ENCODE measurements at regions not wholly inside any gene's neighbourhood (a gene's known extent, or its start where the extent isn't known, plus 50 kb on each side); places are given as distances from the start of the nearest gene placed in this dataset.

DNA sequence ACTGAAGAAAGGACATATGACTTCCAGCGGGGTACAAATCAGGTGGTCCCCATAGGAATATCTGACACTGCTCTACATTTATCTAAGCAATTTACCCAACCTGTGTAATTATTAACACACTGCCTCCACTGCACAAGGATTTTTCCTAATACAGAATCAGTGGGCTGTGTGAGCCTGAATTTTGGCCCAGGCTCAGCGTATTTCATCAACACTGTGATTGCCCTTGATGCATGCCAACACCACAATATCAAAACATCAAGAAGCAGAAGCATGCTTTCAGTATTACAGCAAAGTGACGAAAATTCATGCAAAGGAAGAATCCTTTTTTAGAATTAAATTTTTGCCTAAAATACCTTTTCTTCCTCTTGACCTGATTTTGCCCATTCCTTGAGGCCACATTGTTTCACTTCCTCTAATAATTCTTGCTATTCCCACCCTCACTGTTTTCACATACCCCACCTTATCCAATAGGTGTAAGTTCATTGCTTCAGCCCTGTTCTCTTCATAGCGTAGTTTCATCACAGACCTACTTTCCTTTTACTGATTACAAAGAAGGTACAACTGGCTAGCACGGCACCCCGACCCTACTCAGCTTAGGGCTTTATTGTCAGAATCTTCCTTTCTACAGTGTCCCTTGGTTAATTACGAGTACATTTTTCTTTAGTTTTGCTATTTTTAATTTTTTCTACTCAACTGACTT lies 83.7 kb upstream of the PTCHD4 start:
- no peak for DNase-seq
- H3K4me3 ChIP-seq (ENCODE audit: insufficient read depth, low read depth, low read length), result no peak overlapping the region
- no peaks in the 10 kb centered on the region for H3K27me3 ChIP-seq (ENCODE audit: control insufficient read depth, insufficient read depth, low read length)
- H3K36me3 ChIP-seq (replicated peaks; ENCODE audit: control insufficient read depth, insufficient read depth, low read length), result no peaks in the 10 kb centered on the region

DNA sequence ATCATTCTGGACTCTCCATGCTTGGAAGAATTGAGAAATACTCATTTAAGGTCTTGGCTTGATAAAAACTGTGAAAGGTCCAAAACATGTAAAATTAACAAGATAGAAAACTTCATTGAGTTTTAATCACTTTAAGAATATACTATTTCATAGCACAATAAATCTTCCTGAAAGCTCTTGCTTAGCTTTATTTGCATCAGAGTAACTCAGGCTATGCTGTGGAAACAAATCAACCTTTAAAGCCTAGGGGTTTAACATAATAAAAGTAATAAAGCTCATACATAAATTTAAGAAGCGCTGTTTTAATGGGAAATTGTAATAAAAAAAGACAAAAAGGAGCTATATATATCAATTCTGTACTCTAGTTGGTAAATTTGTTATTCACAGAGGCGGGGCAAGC lies 77.2 kb upstream of the PTCHD4 start:
- H3K36me3 ChIP-seq (replicated peaks; ENCODE audit: control insufficient read depth, insufficient read depth, low read length), result no peaks in the 10 kb centered on the region
- no peaks in the 10 kb centered on the region for H3K27me3 ChIP-seq (ENCODE audit: control insufficient read depth, insufficient read depth, low read length)
- no peak overlapping the region for H3K4me3 ChIP-seq (ENCODE audit: insufficient read depth, low read depth, low read length)
- no peak for DNase-seq

GRCh38 chr6:48186746-48187145 lies 75.7 kb upstream of the PTCHD4 start:
- H3K36me3 ChIP-seq (replicated peaks; ENCODE audit: control insufficient read depth, insufficient read depth, low read length), result no peaks in the 10 kb centered on the region
- H3K27me3 ChIP-seq (ENCODE audit: control insufficient read depth, insufficient read depth, low read length), result no peaks in the 10 kb centered on the region
- no peak overlapping the region for H3K4me3 ChIP-seq (ENCODE audit: insufficient read depth, low read depth, low read length)
- DNase-seq, result peak; percentile 0

DNA sequence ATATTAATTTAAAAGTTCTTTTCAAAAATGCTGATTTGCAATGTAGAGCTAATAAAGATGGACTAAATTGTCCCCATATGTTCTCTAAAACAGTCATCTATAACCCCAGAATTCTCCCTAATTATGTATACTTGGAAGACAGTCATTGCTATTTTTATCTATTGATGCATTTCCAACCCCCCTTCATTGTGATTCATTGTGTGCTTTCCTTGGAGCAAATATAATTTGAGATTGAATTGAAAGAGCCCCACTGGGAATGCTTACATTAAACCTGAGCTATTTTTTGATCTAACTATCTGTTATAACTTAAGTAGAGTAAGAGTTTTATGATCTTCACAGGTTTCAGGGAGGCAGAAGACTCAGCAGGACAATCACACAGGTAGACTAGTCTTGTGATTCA lies 73.7 kb upstream of the PTCHD4 start:
- Histone ChIP-seq H3K36me3 (replicated peaks; ENCODE audit: control insufficient read depth, insufficient read depth, low read length) (no peaks in the 10 kb centered on the region), H3K27me3 (ENCODE audit: control insufficient read depth, insufficient read depth, low read length) (no peaks in the 10 kb centered on the region), H3K4me3 (ENCODE audit: insufficient read depth, low read depth, low read length) (no peak overlapping the region)
- DNase-seq, result no peak

GRCh38 chr6:48183811-48184605 lies 73.0 kb upstream of the PTCHD4 start:
- Histone ChIP-seq H3K36me3 (replicated peaks; ENCODE audit: control insufficient read depth, insufficient read depth, low read length) (no peaks in the 10 kb centered on the region), H3K27me3 (ENCODE audit: control insufficient read depth, insufficient read depth, low read length) (no peaks in the 10 kb centered on the region), H3K4me3 (ENCODE audit: insufficient read depth, low read depth, low read length) (no peak overlapping the region)
- DNase-seq, result no peak

- no peak overlapping the region for H3K4me3 ChIP-seq (ENCODE audit: insufficient read depth, low read depth, low read length)
- H3K36me3 ChIP-seq (replicated peaks; ENCODE audit: control insufficient read depth, insufficient read depth, low read length), result no peaks in the 10 kb centered on the region
- DNase-seq, result no peak
- H3K27me3 ChIP-seq (ENCODE audit: control insufficient read depth, insufficient read depth, low read length), result no peaks in the 10 kb centered on the region
Observed at GRCh38 chr6:48183178-48183577, 72.2 kb upstream of the PTCHD4 start.

DNA sequence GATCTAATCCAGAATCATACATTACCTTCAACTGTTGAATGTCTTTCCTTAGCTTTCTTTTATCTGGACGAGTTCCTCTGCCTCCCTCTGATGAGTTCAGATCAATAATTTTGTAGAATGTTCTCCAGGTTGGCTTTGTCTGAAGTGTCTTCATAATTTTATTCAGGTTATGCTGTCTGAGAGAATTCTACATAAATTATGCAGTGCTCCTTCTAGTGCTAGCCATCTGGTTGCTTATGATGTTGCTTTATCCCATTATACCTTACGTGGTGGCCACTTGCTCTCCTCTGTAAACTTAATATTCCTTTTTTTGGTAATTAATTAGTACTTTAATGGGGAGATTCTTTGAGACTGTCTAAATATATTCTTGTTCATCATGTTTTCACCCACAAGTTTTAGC lies 67.7 kb upstream of the PTCHD4 start:
- Histone ChIP-seq H3K36me3 (replicated peaks; ENCODE audit: control insufficient read depth, insufficient read depth, low read length) (no peaks in the 10 kb centered on the region), H3K4me3 (ENCODE audit: insufficient read depth, low read depth, low read length) (no peak overlapping the region), H3K27me3 (ENCODE audit: control insufficient read depth, insufficient read depth, low read length) (no peaks in the 10 kb centered on the region)
- DNase-seq, result no peak

GRCh38 chr6:48177786-48178185 lies 66.8 kb upstream of the PTCHD4 start:
- no peaks in the 10 kb centered on the region for H3K36me3 ChIP-seq (replicated peaks; ENCODE audit: control insufficient read depth, insufficient read depth, low read length)
- no peaks in the 10 kb centered on the region for H3K27me3 ChIP-seq (ENCODE audit: control insufficient read depth, insufficient read depth, low read length)
- no peak for DNase-seq
- H3K4me3 ChIP-seq (ENCODE audit: insufficient read depth, low read depth, low read length), result no peak overlapping the region

DNA sequence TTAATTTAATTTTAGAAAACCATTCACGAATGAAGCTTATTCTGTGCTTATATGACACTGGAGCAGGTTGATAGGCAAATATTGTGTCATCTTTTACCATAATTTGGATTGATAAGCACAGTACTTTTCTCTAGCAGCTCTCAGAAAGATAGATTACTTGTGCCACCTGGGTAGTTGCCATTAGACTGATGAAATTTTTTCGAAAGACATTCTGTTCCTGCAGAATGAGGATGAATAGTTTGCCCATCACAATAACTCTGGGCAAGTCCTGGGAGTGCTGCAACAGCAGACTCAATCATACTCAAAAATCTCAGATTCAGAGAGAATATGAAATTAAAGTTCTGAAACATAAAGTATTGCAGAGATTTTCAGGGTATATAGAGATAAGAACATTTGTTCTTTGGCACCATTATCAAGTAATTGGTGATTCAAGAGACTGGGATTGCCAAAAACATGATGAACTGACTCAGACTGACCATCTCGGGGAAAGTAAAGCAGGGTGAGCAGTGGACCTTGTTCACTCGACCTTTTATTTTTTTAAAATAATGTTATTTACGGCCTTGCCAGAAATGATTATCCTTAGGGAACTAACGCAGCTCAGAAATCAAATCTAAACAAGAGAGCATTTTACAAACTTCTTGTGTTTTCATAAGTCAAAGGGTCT lies 65.8 kb upstream of the PTCHD4 start:
- Histone ChIP-seq H3K36me3 (replicated peaks; ENCODE audit: control insufficient read depth, insufficient read depth, low read length) (no peaks in the 10 kb centered on the region), H3K27me3 (ENCODE audit: control insufficient read depth, insufficient read depth, low read length) (no peaks in the 10 kb centered on the region), H3K4me3 (ENCODE audit: insufficient read depth, low read depth, low read length) (no peak overlapping the region)
- DNase-seq, result no peak

GRCh38 chr6:48169635-48170034 lies 58.6 kb upstream of the PTCHD4 start:
- Histone ChIP-seq H3K27me3 (ENCODE audit: control insufficient read depth, insufficient read depth, low read length) (no peaks in the 10 kb centered on the region), H3K4me3 (ENCODE audit: insufficient read depth, low read depth, low read length) (no peak overlapping the region), H3K36me3 (replicated peaks; ENCODE audit: control insufficient read depth, insufficient read depth, low read length) (no peaks in the 10 kb centered on the region)
- no peak for DNase-seq

Data from H7 (cell line).